Choroid plexus epithelial cell (primary cell): ENCODE measurements at regions not wholly inside any gene's neighbourhood (a gene's known extent, or its start where the extent isn't known, plus 50 kb on each side); places are given as distances from the start of the nearest gene placed in this dataset.
A peak's percentile ranks its signal among the peaks of the same experiment; 100 is the strongest.

Source experiments
- DNase-seq: peaks from one replicate; pipeline ENCODE4 v3.0.0-alpha.2; 2010; ENCODE audit warnings: low read depth
- H3K4me3 ChIP-seq: 2 replicates; pipeline ENCODE4 v1.5.1; 2011; ENCODE audit warnings: low read depth, mild to moderate bottlenecking, control low read depth, low read length, moderate library complexity
- CTCF ChIP-seq: conservative IDR thresholded peaks from 2 replicates; pipeline ENCODE4 v1.5.1; 2011; ENCODE audit warnings: low read depth, mild to moderate bottlenecking, control low read depth, inconsistent platforms, low read length, moderate library complexity

DNA sequence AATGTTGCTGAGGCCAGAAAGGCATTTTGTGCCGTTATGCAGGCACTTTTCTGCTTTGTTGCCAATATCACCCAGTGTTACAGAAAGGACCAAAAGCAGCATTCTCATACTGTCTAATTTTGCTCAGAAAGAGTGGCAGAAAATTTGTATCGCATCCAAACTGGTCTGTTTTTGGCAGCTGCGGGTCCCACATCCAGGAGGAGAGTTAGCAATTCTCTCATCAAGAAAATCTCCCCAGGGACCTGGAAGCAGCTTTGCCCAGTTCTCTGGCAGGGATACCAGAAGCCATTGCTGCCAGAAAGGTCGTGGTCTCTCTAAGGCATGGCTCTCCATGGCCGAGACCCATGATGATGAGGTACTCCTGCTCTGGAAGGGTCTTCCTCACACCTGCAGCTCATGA is 489.2 kb upstream of the ZMIZ1 start:
- no peak for DNase-seq
- no peak overlapping the region for H3K4me3 ChIP-seq
- TF ChIP-seq CTCF = no peak

DNA sequence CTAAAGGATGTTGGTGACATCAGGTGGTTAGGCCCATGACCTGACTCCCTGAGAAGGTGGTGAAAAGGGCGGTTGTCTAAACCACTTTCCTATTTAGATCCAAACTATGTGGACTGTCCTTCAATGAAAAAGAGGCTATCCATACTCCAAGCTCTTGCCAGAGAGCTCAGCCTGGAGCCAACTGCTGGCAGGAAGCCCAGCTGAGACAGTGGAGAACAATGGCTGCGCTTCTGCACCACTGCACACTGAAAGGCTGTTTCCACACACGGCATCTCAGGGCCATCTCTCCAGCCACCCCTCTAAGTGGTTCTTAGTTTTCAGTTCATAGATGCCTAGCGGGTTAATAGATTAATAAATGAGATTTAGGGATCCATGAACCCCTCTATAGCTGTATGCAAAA is 488.8 kb upstream of the ZMIZ1 start:
- no peak for DNase-seq

GRCh38 chr10:78581133-78581694 is 487.6 kb upstream of the ZMIZ1 start:
- no peak for DNase-seq
- H3K4me3 ChIP-seq = no peak overlapping the region
- no peak for TF ChIP-seq CTCF

More for the DNA sequence above, 488.8 kb upstream of the ZMIZ1 start:
- no peak for TF ChIP-seq CTCF
- H3K4me3 ChIP-seq = no peak overlapping the region

- DNase-seq = no peak
Measured at GRCh38 chr10:78582540-78582939, 486.2 kb upstream of the ZMIZ1 start.

GRCh38 chr10:78584266-78584665 is 484.5 kb upstream of the ZMIZ1 start:
- TF ChIP-seq CTCF = no peak
- H3K4me3 ChIP-seq = no peak overlapping the region
- DNase-seq = no peak

More at GRCh38 chr10:78582540-78582939, 486.2 kb upstream of the ZMIZ1 start:
- TF ChIP-seq CTCF = no peak
- no peak overlapping the region for H3K4me3 ChIP-seq

DNA sequence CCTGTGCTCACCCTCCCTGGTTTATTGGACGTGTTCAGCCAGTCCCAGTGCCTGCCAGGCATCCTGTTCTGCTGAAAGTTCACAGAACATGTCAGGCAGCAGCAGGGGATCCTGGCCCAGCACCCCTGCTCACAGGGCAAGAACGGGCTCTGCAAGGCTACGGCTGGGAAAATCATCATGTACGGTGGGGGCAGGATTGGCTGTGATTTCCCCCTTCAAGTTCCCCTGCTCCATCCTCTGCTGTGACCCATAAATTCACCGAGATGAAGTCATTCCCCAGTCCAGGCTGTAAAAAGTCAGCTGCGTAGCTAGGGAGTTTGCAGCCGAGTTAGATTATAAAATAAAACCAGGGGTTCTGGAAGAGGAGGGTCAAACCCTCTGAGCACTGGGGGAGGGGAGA is 484.1 kb upstream of the ZMIZ1 start:
- no peak for TF ChIP-seq CTCF
- H3K4me3 ChIP-seq = no peak overlapping the region
- DNase-seq = peak; percentile 55

- no peak for TF ChIP-seq CTCF
- DNase-seq = no peak
- H3K4me3 ChIP-seq = no peak overlapping the region
Measured at GRCh38 chr10:78585952-78586351, 482.8 kb upstream of the ZMIZ1 start.
